ENCODE measurements at regions not wholly inside any gene's neighbourhood (a gene's known extent, or its start where the extent isn't known, plus 50 kb on each side); places are given as distances from the start of the nearest gene placed in this dataset.

DNA sequence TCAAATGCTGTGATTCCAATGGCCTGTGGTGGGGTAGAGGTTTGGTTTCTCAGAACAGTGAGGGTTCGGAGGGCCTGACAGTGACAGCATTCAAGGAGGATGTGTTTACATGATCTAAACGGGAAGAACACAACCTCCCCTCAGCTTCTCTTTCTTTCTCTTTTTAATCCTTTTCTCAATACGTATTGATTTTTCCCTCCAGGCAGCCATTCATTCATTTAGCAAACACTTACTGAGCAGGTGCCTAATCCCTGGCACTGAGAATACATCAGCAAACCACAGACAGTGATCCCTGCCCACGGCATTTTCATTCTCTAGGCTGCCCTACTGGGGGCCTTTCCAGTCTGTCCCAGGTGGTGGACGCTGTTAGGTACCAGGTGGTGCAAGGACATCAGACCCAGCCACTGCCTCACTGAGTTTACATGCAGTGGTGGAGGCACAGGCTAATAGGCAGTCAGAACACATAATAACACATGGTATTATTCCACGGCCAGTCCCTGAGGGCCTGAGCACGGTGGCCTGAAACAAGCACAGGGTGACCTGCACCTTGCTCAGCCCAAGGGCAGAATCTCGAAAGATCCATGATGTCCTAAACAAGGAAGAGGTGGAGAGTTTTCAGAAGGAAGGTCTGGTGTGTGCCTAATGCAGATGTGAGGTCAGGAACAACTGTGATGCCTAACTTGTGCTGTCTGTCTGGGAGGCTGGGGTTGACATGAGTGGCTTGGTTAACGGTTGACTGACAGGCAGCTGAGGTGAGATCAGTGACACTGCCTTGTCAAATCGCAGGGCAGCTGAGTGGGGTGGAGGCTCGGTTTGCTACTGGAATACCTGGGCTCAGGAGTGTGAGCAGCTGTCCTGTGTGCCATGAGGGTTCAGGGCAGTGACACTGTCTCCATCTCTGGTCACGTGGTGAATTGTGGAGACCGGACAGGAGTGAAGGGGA is 785.5 kb upstream of the HS6ST1 start:
- Histone ChIP-seq H3K9me3 (ENCODE audit: control insufficient read depth in 2 of 3, low read length in 3 of 3) (no peaks in the 10 kb centered on the region), H3K27ac (ENCODE audit: low read depth, low read length) (no peak overlapping the region), H3K27me3 (ENCODE audit: control insufficient read depth in 2 of 2, insufficient read depth in 2 of 2, low read length in 2 of 2) (no peaks in the 10 kb centered on the region), H3K4me3 (ENCODE audit: low read length) (no peak overlapping the region), H3K36me3 (ENCODE audit: control insufficient read depth in 2 of 3, insufficient read depth in 3 of 3, low read length in 3 of 3) (no peaks in the 10 kb centered on the region), H3K4me1 (ENCODE audit: control insufficient read depth in 2 of 2, insufficient read depth in 2 of 2, low read length in 2 of 2) (no peaks in the 10 kb centered on the region)
- DNase-seq (no peak), ATAC-seq (peak; percentile 10)
- H3K27me3 Mint-ChIP-seq, result peaks cover 0 to 17% (median 4%) of the 10 kb centered on the region in 5 donors
- CTCF ChIA-PET, result no interaction called here
- H3K4me3 Mint-ChIP-seq, result no peak overlapping the region
- H3K27ac Mint-ChIP-seq, result no peak overlapping the region
- POLR2A ChIA-PET, result no interaction called here
- no peaks in the 10 kb centered on the region for H3K9me3 Mint-ChIP-seq
- no peaks in the 10 kb centered on the region for H3K36me3 Mint-ChIP-seq
- no peaks in the 10 kb centered on the region for H3K4me1 Mint-ChIP-seq
- intact Hi-C loops (cut with micrococcal nuclease), result no loop called here

DNA sequence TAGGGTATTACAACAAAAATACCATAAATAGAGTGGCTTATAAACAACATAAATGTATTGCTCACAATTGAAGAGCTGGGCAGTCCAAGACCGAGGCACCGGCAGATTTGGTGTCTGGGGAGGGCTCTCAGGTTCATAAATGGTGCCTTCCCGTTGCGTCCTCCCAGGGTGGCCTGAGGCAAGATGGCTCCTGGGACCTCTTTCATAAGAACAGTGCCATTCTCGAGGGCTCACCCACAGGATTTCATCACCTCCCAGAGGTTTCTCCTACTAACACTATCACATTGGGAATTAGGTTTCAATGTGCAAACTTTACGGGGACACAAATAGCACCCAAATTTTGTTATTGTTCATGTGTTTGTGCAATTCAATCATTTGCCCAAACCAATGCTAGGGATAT is 793.5 kb upstream of the HS6ST1 start:
- Mint-ChIP-seq H3K9me3 (peaks cover 0 to 6% (median 0%) of the 10 kb centered on the region in 11 donors), H3K4me1 (no peaks in the 10 kb centered on the region), H3K4me3 (no peak overlapping the region), H3K27ac (no peak overlapping the region), H3K36me3 (no peaks in the 10 kb centered on the region), H3K27me3 (no peaks in the 10 kb centered on the region)
- intact Hi-C loops (cut with micrococcal nuclease), result no loop called here
- no peak for ATAC-seq
- POLR2A ChIA-PET, result no interaction called here
- no peak for DNase-seq
- CTCF ChIA-PET, result no interaction called here
- H3K4me1 ChIP-seq (ENCODE audit: control insufficient read depth in 2 of 2, insufficient read depth in 2 of 2, low read length in 2 of 2), result no peaks in the 10 kb centered on the region
- H3K27ac ChIP-seq (ENCODE audit: low read depth, low read length), result no peak overlapping the region
- H3K9me3 ChIP-seq (ENCODE audit: control insufficient read depth in 2 of 3, low read length in 3 of 3), result no peaks in the 10 kb centered on the region
- H3K4me3 ChIP-seq (ENCODE audit: low read length), result no peak overlapping the region
- no peaks in the 10 kb centered on the region for H3K36me3 ChIP-seq (ENCODE audit: control insufficient read depth in 2 of 3, insufficient read depth in 3 of 3, low read length in 3 of 3)
- H3K27me3 ChIP-seq (ENCODE audit: control insufficient read depth in 2 of 2, insufficient read depth in 2 of 2, low read length in 2 of 2), result no peaks in the 10 kb centered on the region

DNA sequence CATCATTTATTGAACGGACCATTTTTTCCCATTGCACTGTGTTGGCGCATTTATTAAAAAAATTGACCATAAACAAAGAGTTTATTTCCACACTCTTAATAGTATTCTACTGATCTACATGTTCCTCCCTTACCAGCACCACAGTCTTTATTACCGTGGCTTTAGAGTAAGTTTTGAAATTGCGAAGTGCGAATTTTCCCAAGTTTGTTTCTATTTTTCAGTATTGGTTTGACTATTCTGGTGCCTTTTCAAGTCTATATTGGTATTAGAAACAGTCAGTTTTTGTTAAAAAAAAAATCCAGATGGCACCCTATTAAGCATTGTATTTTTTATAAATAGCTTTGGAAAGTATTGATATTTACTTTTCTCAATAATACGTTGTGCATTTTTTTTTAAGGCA is 795.1 kb upstream of the HS6ST1 start:
- no peaks in the 10 kb centered on the region for H3K36me3 ChIP-seq (ENCODE audit: control insufficient read depth in 2 of 3, insufficient read depth in 3 of 3, low read length in 3 of 3)
- no peak overlapping the region for H3K4me3 ChIP-seq (ENCODE audit: low read length)
- no peaks in the 10 kb centered on the region for H3K27me3 ChIP-seq (ENCODE audit: control insufficient read depth in 2 of 2, insufficient read depth in 2 of 2, low read length in 2 of 2)
- no peak overlapping the region for H3K4me3 Mint-ChIP-seq
- H3K4me1 ChIP-seq (ENCODE audit: control insufficient read depth in 2 of 2, insufficient read depth in 2 of 2, low read length in 2 of 2), result no peaks in the 10 kb centered on the region
- H3K27me3 Mint-ChIP-seq, result no peaks in the 10 kb centered on the region
- H3K4me1 Mint-ChIP-seq, result no peaks in the 10 kb centered on the region
- no peaks in the 10 kb centered on the region for H3K9me3 ChIP-seq (ENCODE audit: control insufficient read depth in 2 of 3, low read length in 3 of 3)
- DNase-seq, result no peak
- H3K27ac Mint-ChIP-seq, result no peak overlapping the region
- ATAC-seq, result no peak
- H3K36me3 Mint-ChIP-seq, result no peaks in the 10 kb centered on the region
- intact Hi-C loops (cut with micrococcal nuclease), result no loop called here
- H3K27ac ChIP-seq (ENCODE audit: low read depth, low read length), result no peak overlapping the region
- ChIA-PET CTCF (no interaction called here), POLR2A (no interaction called here)
- peaks cover 0 to 6% (median 0%) of the 10 kb centered on the region in 11 donors for H3K9me3 Mint-ChIP-seq

DNA sequence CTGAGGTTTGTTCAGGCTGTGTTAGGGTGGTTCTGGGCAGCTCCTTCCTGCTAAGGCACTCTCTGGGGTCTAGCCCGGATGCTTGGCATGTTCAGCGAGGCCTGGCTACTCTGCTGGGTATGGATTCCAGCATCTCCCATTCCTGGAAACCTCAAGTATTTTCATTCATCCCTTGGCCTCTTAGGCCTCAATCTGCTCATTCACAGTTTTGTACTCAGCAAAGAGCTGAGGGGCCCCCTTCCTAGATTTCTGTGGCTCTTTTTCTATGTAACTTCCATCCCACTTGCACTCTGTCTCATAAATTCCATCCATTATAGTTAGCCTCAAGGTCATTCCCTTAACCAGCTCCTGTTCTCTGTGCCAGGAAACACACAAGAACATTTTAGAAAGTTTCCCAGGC is 798.8 kb upstream of the HS6ST1 start:
- peaks cover 0 to 6% (median 0%) of the 10 kb centered on the region in 11 donors for H3K9me3 Mint-ChIP-seq
- no peak overlapping the region for H3K27ac ChIP-seq (ENCODE audit: low read depth, low read length)
- DNase-seq, result no peak

DNA sequence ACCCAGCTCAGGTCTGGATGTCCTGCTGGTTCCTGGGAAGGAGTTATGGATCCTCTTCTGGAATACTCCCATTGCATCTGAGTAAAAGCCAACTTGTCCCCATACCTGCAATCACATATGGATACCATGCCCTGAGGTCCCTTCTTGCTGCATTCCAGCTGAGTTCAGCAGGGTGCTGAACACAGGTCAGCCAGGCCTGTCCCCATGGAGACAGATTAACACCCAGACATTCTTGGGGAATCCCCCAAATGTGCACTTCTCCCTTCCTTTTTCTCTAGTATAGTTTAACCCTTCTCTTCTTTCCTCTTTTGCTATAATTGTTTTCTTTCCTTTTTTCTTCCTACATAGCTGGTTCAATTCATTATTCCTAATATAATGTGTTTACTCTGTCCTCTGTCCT is 799.6 kb upstream of the HS6ST1 start:
- no peak overlapping the region for H3K27ac Mint-ChIP-seq
- peaks cover 0 to 3% (median 0%) of the 10 kb centered on the region in 5 donors for H3K27me3 Mint-ChIP-seq
- DNase-seq, result no peak
- Histone ChIP-seq H3K9me3 (ENCODE audit: control insufficient read depth in 2 of 3, low read length in 3 of 3) (no peaks in the 10 kb centered on the region), H3K27me3 (ENCODE audit: control insufficient read depth in 2 of 2, insufficient read depth in 2 of 2, low read length in 2 of 2) (no peaks in the 10 kb centered on the region), H3K4me3 (ENCODE audit: low read length) (no peak overlapping the region), H3K4me1 (ENCODE audit: control insufficient read depth in 2 of 2, insufficient read depth in 2 of 2, low read length in 2 of 2) (no peaks in the 10 kb centered on the region), H3K27ac (ENCODE audit: low read depth, low read length) (no peak overlapping the region), H3K36me3 (ENCODE audit: control insufficient read depth in 2 of 3, insufficient read depth in 3 of 3, low read length in 3 of 3) (no peaks in the 10 kb centered on the region)
- H3K4me3 Mint-ChIP-seq, result no peak overlapping the region
- H3K9me3 Mint-ChIP-seq, result peaks cover 0 to 6% (median 0%) of the 10 kb centered on the region in 11 donors
- H3K36me3 Mint-ChIP-seq, result no peaks in the 10 kb centered on the region
- no peaks in the 10 kb centered on the region for H3K4me1 Mint-ChIP-seq
- CTCF ChIA-PET, result no interaction called here
- POLR2A ChIA-PET, result no interaction called here
- ATAC-seq, result no peak
- intact Hi-C loops (cut with micrococcal nuclease), result no loop called here

More for the DNA sequence above, 798.8 kb upstream of the HS6ST1 start:
- Mint-ChIP-seq H3K27ac (no peak overlapping the region), H3K4me3 (no peak overlapping the region), H3K36me3 (no peaks in the 10 kb centered on the region), H3K27me3 (no peaks in the 10 kb centered on the region), H3K4me1 (no peaks in the 10 kb centered on the region)
- Histone ChIP-seq H3K9me3 (ENCODE audit: control insufficient read depth in 2 of 3, low read length in 3 of 3) (no peaks in the 10 kb centered on the region), H3K4me1 (ENCODE audit: control insufficient read depth in 2 of 2, insufficient read depth in 2 of 2, low read length in 2 of 2) (no peaks in the 10 kb centered on the region), H3K4me3 (ENCODE audit: low read length) (no peak overlapping the region), H3K27me3 (ENCODE audit: control insufficient read depth in 2 of 2, insufficient read depth in 2 of 2, low read length in 2 of 2) (no peaks in the 10 kb centered on the region), H3K36me3 (ENCODE audit: control insufficient read depth in 2 of 3, insufficient read depth in 3 of 3, low read length in 3 of 3) (no peaks in the 10 kb centered on the region)
- ChIA-PET POLR2A (no interaction called here), CTCF (no interaction called here)
- no peak for ATAC-seq
- intact Hi-C loops (cut with micrococcal nuclease), result no loop called here

DNA sequence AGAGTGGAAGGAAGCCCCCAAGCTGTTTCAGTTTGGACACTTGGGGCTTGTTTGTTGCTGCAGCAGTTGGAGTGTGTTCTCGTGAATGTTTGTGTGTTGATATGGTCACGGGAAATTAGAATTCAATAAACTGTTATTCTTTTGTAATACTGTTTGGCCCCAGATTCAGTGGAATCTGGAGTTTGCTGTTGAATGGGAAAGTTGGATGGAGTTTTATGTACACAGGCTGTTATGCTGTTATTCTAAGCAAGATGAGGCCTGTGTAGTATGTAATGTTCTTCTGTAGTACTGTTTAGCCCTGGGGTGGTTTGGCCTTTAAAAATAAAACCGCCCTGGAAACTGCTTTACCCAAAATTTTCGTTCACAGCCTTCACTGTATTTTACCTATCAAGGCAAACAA is 810.4 kb upstream of the HS6ST1 start:
- DNase-seq (no peak), ATAC-seq (no peak)
- no peaks in the 10 kb centered on the region for H3K4me1 Mint-ChIP-seq
- Histone ChIP-seq H3K9me3 (ENCODE audit: control insufficient read depth in 2 of 3, low read length in 3 of 3) (no peaks in the 10 kb centered on the region), H3K36me3 (ENCODE audit: control insufficient read depth in 2 of 3, insufficient read depth in 3 of 3, low read length in 3 of 3) (no peaks in the 10 kb centered on the region), H3K4me1 (ENCODE audit: control insufficient read depth in 2 of 2, insufficient read depth in 2 of 2, low read length in 2 of 2) (no peaks in the 10 kb centered on the region), H3K27me3 (ENCODE audit: control insufficient read depth in 2 of 2, insufficient read depth in 2 of 2, low read length in 2 of 2) (no peaks in the 10 kb centered on the region), H3K4me3 (ENCODE audit: low read length) (no peak overlapping the region), H3K27ac (ENCODE audit: low read depth, low read length) (no peak overlapping the region)
- peaks cover 0 to 5% (median 0%) of the 10 kb centered on the region in 5 donors for H3K27me3 Mint-ChIP-seq
- POLR2A ChIA-PET, result no interaction called here
- CTCF ChIA-PET, result no interaction called here
- H3K36me3 Mint-ChIP-seq, result no peaks in the 10 kb centered on the region
- H3K9me3 Mint-ChIP-seq, result peaks cover 0 to 9% (median 0%) of the 10 kb centered on the region in 11 donors
- intact Hi-C loops (cut with micrococcal nuclease), result no loop called here
- H3K4me3 Mint-ChIP-seq, result no peak overlapping the region
- H3K27ac Mint-ChIP-seq, result no peak overlapping the region

All from naive thymus-derived CD4-positive, alpha-beta T cell (primary cell).